GM12865 (cell line): ENCODE measurements at regions not wholly inside any gene's neighbourhood (a gene's known extent, or its start where the extent isn't known, plus 50 kb on each side); places are given as distances from the start of the nearest gene placed in this dataset.

Experiments used
- DNase-seq: peaks from one replicate; pipeline ENCODE4 v3.0.0; 2010; ENCODE audit warnings: low read depth
- H3K4me3 ChIP-seq: 2 replicates; pipeline ENCODE4 v1.5.1; 2011; ENCODE audit warnings: mild to moderate bottlenecking, low read depth, low read length, control low read depth
- CTCF ChIP-seq: IDR thresholded peaks from 2 replicates; pipeline ENCODE4 v1.5.1; 2011; ENCODE audit warnings: low read length, control low read depth, low read depth, inconsistent platforms; ENCODE audit not compliant: insufficient read depth; ENCODE audit errors: missing control alignments

GRCh38 chr10:53102424-53102823, 329.8 kb upstream of the MBL2 start:
- TF ChIP-seq CTCF: no peak
- DNase-seq: no peak
- no peak overlapping the region for H3K4me3 ChIP-seq

- no peak overlapping the region for H3K4me3 ChIP-seq
- TF ChIP-seq CTCF: no peak
- DNase-seq: peak; percentile 5
Measured at GRCh38 chr10:53093878-53094277, 321.3 kb upstream of the MBL2 start.

GRCh38 chr10:53091574-53091973, 319.0 kb upstream of the MBL2 start:
- no peak for TF ChIP-seq CTCF
- H3K4me3 ChIP-seq: no peak overlapping the region
- no peak for DNase-seq

GRCh38 chr10:53088961-53089360, 316.4 kb upstream of the MBL2 start:
- no peak for TF ChIP-seq CTCF
- no peak overlapping the region for H3K4me3 ChIP-seq
- no peak for DNase-seq

GRCh38 chr10:53079283-53079682, 306.7 kb upstream of the MBL2 start:
- TF ChIP-seq CTCF: no peak
- DNase-seq: no peak
- no peak overlapping the region for H3K4me3 ChIP-seq

- no peak for TF ChIP-seq CTCF
- H3K4me3 ChIP-seq: no peak overlapping the region
- no peak for DNase-seq
Measured at GRCh38 chr10:53076948-53077347, 304.4 kb upstream of the MBL2 start.

- no peak overlapping the region for H3K4me3 ChIP-seq
- no peak for DNase-seq
- no peak for TF ChIP-seq CTCF
Measured at GRCh38 chr10:53075469-53075868, 302.9 kb upstream of the MBL2 start.
